HCT116 (cell line): ENCODE measurements at regions not wholly inside any gene's neighbourhood (a gene's known extent, or its start where the extent isn't known, plus 50 kb on each side); places are given as distances from the start of the nearest gene placed in this dataset.

ENCODE experiments used
- CTCF ChIP-seq, 3 experiments: fragments of 200-600 bp in 1 of 3; sonication (generic) in 1 of 3; IDR thresholded peaks in 2 of 3; conservative IDR thresholded peaks in 1 of 3; 2 replicates each; pipeline ENCODE4 v1.5.1; 2012 to 2017; ENCODE audit warnings: low read depth in 2 of 3, low read length in 2 of 3, antibody characterized with exemption in 1 of 3, borderline replicate concordance in 1 of 3, control low read depth in 1 of 3, mild to moderate bottlenecking in 1 of 3, mixed read lengths in 1 of 3, mixed run types in 1 of 3, moderate library complexity in 1 of 3; ENCODE audit not compliant: insufficient read depth in 1 of 3
- EZH2 ChIP-seq: fragments of 200-600 bp; sonication (generic); IDR thresholded peaks from 2 replicates; pipeline ENCODE4 v1.6.1; 2017; ENCODE audit warnings: antibody characterized with exemption, mixed run types
- FOSL1 ChIP-seq: IDR thresholded peaks from 2 replicates; pipeline ENCODE4 v1.6.1; 2012; ENCODE audit warnings: low read depth
- JUND ChIP-seq: IDR thresholded peaks from 2 replicates; pipeline ENCODE4 v1.6.1; 2012
- RAD21 ChIP-seq: IDR thresholded peaks from 2 replicates; pipeline ENCODE4 v1.6.1; 2012; ENCODE audit warnings: low read depth, mild to moderate bottlenecking
- TF ChIP-seq, protein P1 (sequence below): IDR thresholded peaks from 2 replicates; pipeline ENCODE4 v1.6.1; 2012; ENCODE audit warnings: low read depth

DNA sequence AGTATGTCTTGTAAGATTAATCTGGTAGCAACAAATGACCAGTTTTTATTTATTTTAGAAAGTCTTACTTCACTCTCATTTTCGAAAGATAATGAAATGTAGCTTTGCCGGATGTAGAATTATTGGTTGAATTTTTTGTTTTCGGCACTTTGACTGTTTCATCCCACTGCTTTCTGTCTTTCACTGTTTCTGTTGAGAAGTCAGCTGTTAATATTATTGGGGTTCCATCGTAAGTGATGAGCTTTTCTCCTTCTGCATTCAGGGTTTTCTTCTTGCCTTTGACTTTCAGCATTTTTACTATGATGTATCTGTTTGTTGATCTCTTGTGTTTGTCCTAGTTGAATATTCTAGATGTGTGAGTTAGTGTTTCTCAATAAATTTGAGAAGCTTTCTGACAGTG is 383.4 kb downstream of the PAX1 start:
- TF ChIP-seq CTCF (IDR thresholded peaks at IDR 0.05 in 2 of 3, conservative IDR thresholded peaks at IDR 0.05 in 1 of 3; ENCODE audit: borderline replicate concordance in 1 of 3, insufficient read depth in 1 of 3, low read depth in 2 of 3, low read length in 2 of 3) (no peak), FOSL1 (no peak), EZH2 (no peak), JUND (no peak), RAD21 (no peak)
- TF ChIP-seq, protein P1, sequence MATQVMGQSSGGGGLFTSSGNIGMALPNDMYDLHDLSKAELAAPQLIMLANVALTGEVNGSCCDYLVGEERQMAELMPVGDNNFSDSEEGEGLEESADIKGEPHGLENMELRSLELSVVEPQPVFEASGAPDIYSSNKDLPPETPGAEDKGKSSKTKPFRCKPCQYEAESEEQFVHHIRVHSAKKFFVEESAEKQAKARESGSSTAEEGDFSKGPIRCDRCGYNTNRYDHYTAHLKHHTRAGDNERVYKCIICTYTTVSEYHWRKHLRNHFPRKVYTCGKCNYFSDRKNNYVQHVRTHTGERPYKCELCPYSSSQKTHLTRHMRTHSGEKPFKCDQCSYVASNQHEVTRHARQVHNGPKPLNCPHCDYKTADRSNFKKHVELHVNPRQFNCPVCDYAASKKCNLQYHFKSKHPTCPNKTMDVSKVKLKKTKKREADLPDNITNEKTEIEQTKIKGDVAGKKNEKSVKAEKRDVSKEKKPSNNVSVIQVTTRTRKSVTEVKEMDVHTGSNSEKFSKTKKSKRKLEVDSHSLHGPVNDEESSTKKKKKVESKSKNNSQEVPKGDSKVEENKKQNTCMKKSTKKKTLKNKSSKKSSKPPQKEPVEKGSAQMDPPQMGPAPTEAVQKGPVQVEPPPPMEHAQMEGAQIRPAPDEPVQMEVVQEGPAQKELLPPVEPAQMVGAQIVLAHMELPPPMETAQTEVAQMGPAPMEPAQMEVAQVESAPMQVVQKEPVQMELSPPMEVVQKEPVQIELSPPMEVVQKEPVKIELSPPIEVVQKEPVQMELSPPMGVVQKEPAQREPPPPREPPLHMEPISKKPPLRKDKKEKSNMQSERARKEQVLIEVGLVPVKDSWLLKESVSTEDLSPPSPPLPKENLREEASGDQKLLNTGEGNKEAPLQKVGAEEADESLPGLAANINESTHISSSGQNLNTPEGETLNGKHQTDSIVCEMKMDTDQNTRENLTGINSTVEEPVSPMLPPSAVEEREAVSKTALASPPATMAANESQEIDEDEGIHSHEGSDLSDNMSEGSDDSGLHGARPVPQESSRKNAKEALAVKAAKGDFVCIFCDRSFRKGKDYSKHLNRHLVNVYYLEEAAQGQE = no peak
